ENCODE measurements at regions not wholly inside any gene's neighbourhood (a gene's known extent, or its start where the extent isn't known, plus 50 kb on each side); places are given as distances from the start of the nearest gene placed in this dataset.

DNA sequence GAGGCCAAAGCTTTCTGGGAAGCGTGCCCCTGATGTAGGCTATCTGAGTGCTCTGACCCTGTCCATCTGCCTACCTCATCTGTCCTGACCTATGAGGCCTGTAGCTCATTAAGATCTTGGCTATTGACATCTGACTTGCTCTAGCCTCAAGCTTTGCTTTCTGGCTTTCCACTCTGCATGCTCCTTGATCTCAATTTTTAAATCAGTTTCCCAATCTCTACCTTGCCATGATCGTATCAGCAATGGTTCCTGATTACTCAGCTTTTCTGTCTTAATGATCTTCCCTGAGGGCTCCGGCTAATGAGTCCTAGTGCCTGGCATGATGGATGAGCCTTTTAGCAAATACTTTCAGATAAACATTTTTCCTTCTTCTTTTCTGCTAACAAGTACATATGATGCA is 262.0 kb downstream of the NDFIP2 start:
- TF ChIP-seq CTCF (conservative IDR thresholded peaks at IDR 0.05) (no peak), ZFX (IDR thresholded peaks at IDR 0.05) (no peak)
